ENCODE measurements at regions not wholly inside any gene's neighbourhood (a gene's known extent, or its start where the extent isn't known, plus 50 kb on each side); places are given as distances from the start of the nearest gene placed in this dataset.
"Not testable (repeated sequence)": the region's sequence is repeated elsewhere in the genome, so short reads cannot be mapped to it uniquely, and the experiment has no call there.

DNA sequence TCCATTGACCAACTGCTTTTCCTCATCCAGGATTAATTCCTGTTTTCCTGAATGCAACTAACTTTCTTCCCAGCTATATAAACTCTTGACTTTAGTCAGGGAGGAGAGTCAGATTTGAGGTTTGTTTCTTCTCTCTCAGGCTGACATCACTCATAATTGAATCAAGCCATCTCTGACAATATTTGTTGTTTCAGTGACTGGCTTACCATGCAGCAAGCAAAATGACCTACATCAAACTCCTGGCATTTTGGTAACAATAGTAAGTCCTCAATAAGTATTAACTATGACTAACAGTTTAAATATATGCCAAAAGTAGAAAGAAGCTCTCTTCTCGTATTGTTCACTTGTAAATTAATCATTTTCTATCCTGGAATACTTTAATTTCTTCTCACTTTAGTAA lies 625.7 kb upstream of the KCND2 start:
- DNase-seq (ENCODE audit: insufficient read length, low spot score): no peak
- no peak for FAIRE-seq

DNA sequence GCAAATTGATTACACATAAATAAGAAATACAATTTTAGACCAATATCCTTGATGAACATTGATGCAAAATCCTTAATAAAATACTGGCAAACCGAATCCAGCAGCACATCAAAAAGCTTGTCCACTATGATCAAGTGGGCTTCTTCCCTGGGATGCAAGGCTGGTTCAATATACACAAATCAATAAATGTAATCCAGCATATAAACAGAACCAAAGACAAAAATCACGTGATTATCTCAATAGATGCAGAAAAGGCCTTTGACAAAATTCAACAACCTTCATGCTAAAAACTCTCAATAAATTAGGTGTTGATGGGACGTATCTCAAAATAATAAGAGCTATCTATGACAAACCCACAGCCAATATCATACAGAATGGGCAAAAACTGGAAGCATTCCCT lies 624.2 kb upstream of the KCND2 start:
- not testable (repeated sequence) for FAIRE-seq; DNase-seq (ENCODE audit: insufficient read length, low spot score)

DNA sequence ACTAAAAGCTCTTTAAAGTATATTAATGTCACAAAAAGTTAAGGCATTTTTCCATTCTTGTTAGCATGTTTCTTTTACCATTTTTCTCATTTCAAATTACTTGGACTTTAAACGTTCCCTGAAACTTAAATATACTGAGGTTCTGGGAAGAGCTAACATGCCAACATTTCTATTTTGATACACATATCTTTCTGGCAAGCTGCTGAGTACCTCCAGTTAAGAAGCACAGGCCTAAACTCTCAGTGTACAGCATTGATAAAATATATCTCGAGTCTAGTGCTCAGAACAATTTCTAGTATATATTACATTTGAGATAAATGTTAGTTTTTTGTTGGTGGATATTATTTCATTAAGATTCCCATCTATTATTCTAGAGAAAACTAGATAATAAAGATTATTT lies 612.9 kb upstream of the KCND2 start:
- FAIRE-seq (no peak), DNase-seq (ENCODE audit: insufficient read length, low spot score) (no peak)

DNA sequence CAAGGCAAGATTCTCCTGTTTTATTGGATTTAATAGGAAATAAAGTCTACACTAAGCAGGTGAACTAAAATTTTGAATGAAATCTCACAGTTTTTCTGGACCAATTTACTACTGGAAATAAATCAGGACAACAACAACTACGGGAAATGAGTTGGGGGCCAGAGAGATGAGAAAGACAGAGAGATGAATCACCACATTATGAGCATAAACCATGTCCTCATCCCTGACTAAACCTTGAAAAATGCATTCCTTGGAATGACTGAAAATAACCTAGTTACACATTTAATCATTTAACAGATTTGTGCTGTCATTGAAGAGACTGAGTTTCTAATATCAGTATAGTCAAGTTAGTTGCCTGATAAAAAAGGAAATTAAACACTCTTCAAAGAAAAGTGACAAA lies 608.4 kb upstream of the KCND2 start:
- DNase-seq (ENCODE audit: insufficient read length, low spot score): no peak
- no peak for FAIRE-seq

DNA sequence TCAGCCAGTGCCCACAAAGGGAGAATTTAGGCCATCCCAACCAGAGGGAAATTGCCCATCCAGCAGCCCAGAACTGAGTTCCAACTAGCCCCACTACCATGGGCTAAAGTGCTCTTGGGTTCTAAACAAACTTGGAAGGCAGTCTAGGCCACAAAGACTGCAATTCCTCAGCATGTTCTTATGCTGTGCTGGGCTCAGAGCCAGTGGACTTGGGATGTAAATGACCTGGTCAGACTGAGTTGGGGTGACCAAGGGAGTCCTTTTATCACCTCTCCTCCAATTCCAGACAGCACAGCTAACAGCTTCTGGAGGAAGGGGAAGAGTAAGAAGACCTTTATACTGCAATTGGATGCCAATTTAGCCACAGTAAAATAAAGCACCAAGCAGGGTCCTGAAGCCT lies 607.2 kb upstream of the KCND2 start:
- FAIRE-seq: no peak
- DNase-seq (ENCODE audit: insufficient read length, low spot score): no peak

DNA sequence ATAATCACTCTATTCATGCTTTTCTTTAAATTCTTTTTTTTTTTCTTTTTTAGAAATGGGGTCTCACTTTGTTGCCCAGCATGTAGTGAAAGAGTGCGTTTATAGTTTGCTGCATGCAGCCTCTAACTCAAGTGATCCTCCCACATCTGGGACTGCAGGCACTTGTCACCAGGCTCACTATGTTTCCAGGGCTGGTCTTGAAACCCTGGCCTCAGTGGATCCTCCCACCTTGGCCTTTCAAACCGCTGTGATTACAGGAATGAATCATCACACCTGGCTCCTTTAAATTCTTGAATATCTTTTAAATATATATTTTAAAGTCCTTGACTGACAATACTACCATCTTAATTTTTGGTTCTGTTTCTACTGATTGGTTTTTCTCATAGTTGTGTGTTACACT lies 591.6 kb upstream of the KCND2 start:
- DNase-seq (ENCODE audit: insufficient read length, low spot score) (no peak), FAIRE-seq (no peak)

DNA sequence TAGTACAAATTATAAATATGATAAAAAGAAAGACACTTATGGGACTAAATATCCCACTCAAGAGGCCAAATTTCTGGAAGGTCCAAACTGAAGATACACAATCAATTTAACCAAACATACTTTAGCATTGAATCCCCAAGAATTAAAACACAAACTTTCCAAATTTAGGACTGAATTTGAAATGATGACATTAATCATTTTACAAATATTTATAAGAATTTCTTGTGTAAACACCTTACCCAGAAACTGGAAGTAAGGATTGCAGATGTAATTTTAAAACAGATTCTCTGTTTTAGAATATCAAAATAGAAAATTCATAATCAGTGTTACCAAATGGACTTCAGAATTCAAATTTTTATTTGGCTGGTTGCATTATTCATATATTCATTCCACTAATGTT lies 588.2 kb upstream of the KCND2 start:
- no peak for FAIRE-seq
- no peak for DNase-seq (ENCODE audit: insufficient read length, low spot score)

DNA sequence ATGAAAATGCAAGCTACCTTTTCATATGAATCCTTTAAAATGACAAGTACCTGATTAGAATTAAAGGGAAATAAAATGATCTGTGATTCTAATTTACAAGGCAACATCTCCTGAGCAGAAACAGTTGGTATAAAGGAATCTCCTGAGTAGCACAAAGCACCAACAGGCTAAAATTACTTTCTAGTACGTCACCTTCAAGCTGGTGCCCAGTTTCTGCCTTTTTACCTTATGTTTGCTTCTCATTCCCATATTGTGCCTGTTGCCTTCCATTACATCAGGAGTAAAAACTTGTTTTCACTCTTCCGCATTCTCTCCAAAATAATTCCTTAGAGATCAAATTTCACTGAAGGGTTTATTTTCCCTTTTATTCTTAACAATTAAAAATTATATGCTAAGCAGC lies 587.1 kb upstream of the KCND2 start:
- FAIRE-seq (no peak), DNase-seq (ENCODE audit: insufficient read length, low spot score) (no peak)

DNA sequence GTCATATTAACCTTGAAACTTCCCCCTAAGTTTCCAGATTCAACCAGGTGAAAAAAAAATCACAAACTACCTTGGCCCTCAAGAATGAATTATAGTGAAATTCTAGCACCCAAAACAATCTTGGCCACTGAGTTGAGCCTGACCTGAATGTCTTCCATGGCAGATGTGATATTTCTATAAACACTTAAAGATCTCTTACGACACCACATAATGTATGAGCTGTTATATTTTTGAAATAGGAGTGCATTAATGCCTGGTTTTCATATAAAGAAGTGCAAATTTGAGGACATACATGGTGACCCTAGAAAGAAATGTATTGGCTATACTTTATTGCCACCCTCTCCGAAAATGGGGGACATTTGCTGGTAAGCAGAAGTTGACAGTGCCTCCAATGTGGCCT lies 584.1 kb upstream of the KCND2 start:
- FAIRE-seq (no peak), DNase-seq (ENCODE audit: insufficient read length, low spot score) (no peak)

DNA sequence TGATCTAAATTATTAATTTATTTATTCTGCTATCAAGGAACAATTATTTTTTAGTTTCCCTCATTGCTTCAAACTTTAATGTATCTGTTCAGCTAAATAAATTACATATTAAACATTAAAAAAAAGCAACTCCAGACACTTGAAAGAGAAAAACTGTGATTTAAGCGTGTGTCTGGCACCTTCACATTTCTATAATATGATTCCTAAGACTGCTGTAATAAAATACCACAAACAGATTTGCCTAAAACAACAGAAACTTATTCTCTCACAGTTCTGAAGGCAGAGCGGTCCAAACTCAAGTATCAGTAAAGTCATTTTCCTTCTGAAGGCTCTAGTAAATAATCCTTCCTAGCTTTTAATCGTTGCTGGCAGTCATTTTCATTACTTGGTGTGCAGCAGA lies 580.4 kb upstream of the KCND2 start:
- DNase-seq (ENCODE audit: insufficient read length, low spot score) (no peak), FAIRE-seq (no peak)

DNA sequence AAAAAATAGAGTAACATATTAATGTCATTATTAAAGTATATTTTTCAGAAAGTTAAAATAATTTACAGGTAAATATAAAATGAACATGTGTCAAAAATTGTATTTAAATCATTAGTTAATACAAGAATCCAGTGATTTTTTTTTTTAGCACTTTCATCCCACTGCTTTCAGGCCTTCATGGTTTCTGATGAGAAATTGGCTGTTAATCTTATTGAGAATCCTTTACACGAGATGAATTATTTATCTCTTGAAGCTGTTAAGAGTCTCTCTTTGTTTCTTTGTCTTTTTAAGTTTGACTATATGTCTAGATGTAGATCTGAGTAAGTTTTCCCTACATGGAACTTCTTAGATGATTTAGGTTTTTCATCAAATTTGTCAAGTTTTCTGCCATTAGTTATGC lies 578.5 kb upstream of the KCND2 start:
- no peak for FAIRE-seq

DNA sequence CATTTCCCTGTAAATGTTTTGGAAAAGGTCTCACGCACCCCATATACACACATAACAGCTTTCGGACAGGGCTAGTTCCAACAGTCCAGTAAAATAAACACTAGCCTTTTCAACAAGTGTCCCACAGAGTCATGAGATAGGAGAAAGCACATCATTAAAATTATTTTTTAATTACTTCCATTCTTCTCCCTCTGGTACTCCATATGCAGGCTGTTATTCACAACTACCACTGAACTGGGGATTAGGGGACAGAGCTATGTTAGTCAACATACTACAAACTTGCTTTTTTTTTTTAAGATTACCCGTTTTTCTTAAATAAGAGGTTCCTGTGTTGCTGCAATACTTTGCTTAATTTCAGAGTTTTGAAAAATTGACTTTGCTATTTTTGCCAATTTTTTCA lies 576.6 kb upstream of the KCND2 start:
- FAIRE-seq (no peak), DNase-seq (ENCODE audit: insufficient read length, low spot score) (no peak)

More for the DNA sequence above, 578.5 kb upstream of the KCND2 start:
- no peak for DNase-seq (ENCODE audit: insufficient read length, low spot score)

DNA sequence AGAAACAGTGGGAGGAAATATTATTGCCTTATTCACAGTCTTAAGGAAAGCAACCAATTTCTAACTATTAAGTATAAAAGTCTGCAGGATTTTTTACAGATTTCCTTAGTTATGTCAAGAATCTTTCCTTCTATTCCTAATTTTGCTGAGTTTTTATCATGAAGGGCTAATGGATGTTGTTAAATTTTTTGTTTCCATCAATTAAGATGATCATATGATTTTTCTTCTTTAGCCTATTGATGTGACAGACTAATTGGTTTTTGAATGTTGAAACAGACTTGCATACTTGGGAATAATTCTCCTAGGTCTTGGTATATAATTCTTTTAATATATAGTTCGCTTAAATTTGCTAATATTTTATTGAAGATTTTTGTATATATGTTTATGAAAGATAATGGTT lies 569.1 kb upstream of the KCND2 start:
- DNase-seq (ENCODE audit: insufficient read length, low spot score) (no peak), FAIRE-seq (no peak)

DNA sequence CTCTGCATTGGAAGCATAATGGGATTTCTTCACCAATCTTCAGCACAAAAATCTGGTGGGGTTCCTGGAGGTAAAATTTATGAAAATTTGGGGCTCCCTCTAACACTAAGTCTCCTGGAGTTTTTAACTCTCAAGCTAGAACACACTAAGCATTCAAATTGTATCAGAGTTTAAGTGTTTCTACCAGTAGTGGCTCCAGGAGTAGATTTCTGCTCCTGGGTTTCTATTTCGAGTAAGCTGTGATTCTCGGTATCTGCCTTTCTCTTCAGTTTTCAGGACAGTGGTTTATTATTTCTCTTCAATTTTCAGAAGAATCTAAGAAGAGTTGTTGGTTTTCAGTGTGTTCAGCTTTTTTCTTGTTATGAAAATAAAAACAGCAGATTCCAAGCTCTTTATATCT lies 566.4 kb upstream of the KCND2 start:
- no peak for FAIRE-seq
- DNase-seq (ENCODE audit: insufficient read length, low spot score): no peak

DNA sequence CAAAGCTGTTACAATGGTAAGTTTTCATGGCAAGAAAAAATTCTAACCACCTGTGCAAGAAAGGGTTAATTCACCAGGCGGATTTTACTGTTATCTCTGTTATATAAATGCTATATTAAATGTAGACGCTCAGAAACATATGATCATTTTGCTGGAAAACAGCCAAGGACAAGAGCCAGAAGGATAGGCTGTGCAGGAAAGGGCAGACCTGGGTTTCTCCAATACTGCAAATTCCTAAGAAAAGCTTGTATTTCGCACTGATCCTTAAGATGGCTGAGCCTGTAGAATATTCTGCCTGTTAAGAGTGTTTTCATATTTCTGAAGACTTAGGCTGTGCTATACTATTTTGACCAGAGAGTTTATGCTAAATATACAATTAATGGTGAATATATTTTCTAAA lies 564.1 kb upstream of the KCND2 start:
- FAIRE-seq (no peak), DNase-seq (ENCODE audit: insufficient read length, low spot score) (no peak)

DNA sequence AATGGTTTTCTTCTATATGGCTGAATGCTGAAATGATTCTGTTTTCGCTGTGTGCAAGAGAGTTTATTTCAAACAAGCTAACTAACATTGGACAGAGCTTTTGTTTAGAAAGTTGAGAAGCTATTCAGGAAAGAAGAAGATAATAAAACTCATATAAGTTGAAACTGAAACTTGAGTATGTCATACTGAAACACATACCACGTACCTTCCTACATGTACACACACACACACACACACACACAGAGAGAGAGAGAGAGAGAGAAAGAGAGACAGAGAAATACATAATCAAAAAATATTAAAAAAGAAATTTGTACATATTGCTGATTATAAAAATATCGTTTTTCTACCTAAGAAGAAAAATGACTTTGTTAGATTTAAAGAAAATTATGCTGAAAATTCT lies 561.9 kb upstream of the KCND2 start:
- peak; percentile 0 for DNase-seq (ENCODE audit: insufficient read length, low spot score)
- FAIRE-seq: peak; percentile 33

DNA sequence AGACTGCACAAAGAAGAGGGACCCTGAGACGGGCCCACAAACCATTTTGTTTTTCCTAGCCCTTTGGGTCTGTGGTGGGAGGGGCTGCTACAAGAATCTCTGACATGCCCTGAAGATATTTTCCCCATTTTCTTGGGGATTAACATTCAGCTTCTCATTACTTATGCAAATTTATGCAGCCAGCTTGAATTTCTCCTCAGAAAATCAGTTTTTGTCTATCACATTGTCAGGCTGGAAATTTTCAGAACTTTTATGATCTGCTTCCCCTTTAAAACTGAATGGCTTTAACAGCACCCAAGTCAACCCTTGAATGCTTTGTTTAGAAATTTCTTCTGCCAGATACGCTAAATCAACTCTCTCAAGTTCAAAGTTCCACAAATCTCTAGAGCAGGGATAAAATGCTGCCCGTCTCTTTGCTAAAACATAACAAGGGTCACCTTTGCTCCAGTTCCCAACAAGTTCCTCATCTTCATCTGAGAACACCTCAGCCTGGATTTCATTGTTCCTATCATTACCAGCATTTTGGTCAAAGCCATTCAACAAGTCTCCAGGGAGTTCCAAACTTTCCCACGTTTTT lies 560.0 kb upstream of the KCND2 start:
- FAIRE-seq: no peak
- no peak for DNase-seq (ENCODE audit: insufficient read length, low spot score)

DNA sequence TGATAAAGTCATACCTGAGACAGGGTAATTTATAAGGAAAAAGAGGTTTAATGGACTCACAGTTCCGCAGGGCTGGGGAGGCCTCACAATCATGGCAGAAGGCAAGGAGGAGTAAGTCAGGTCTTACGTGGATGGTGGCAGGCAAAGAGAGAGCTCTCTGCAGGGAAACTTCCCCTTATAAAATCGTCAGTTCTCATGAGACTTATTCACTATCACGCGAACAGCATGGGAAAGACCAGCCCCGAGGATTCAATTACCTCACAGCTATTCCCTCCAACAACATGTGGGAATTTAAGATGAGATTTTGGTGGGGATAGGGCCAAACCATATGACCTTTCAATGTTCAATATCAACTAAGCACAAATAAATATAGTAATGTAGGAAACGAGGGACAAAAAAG lies 559.4 kb upstream of the KCND2 start:
- FAIRE-seq: no peak
- DNase-seq (ENCODE audit: insufficient read length, low spot score): no peak

DNA sequence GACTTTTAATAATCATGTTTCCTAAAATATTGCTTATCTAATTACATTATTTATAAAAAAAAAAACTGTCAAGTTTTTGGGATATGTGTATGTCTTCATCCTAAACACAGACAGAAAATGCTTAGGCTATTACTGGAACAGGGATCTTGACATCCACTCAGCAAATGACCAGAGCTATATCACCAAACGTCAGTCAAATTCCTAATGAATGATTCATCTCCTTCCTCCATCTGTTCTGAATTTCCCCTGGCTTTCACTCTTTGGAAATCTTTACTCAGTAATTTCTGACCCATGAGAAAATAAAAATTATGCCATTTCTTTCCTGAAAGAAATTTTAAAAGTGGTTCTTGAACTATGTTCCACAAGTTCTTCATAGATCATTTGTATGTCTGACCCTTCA lies 552.4 kb upstream of the KCND2 start:
- no peak for DNase-seq (ENCODE audit: insufficient read length, low spot score)
- FAIRE-seq: no peak

DNA sequence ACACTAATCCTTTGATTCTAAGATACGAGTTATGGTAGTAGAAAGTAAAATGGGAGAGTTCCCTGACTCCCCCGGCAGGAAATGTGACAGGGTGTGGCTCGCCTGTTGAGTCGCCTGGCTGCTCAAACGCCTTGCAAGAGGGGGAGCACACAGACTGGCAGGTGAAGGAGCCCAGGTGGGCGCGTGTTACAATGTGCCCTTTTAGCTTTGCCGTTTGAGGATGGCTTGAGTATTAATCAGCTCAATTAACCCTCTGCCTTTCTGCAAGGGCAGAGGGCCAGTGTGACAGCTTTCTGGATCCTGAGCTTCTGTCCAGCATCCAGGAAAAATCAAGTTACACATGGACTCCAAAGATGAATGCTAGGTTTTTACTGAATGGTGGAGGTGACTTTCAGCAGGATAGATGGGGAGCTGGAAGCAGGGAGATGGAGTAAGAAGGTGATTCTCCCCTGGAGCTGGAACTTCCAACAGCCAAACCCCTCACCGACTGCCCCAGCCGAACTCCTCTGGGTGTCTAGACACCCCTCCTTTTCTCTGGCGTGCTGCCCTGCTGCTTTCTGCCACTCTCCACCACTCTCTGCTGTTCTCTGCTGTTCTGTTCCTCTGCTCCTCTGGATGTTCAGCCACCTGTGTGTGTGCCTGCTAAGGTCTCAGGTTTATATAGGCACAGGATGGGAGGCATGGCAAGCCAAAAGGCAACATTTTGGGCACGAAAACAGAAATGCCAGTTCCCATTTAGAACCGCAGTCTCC lies 548.8 kb upstream of the KCND2 start:
- FAIRE-seq: no peak
- no peak for DNase-seq (ENCODE audit: insufficient read length, low spot score)

DNA sequence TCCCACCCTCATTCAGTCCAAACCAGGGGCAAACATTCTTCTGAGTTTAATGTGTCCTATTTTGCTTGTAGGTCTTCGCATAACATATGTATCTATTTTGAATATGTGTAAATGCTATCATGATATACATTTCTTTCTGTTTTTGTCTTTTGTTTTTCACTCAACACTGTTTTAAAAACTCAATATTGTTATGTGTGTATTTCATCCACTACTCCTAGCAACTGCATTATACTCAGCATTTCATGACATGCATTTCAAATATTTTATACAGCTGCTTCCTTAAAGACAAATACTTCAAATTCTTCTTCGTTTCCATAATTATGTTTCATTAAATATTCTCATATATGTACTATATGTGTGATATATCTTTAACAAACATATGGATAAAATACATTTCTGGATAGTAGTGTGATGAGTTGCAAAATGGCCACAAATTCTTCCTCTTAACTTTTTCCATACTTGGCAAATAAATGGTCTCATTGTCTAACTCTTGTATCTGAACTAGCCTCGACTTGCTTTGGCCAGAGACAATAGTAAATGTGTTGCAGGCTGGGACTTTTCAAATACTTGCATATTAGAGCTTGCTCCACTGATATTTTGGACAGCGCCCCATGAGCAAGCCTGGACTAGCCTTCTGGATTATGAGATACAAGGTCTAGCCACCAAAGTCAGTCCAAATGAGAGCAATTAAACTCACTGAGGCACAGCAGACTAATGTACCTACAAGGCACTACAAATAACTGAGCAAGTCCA lies 539.7 kb upstream of the KCND2 start:
- FAIRE-seq (no peak), DNase-seq (ENCODE audit: insufficient read length, low spot score) (no peak)

DNA sequence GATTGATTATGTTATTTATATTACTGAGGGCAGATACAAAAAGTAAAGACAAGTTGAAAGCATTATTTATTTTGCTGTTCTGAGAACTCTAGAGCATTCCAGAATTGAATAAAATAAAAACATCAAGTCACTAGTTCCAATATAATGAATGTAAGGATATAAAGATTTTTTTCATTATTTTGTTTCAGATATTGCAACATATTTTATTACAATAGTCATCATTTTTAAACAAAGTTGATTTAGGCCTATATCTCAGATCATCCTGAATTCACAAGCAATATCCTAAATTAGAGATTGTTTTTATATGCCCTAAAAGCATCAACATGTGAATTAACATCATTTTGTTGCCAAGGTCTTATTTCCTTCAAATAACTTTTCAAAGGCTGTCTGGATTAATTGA lies 535.6 kb upstream of the KCND2 start:
- FAIRE-seq (no peak), DNase-seq (ENCODE audit: insufficient read length, low spot score) (no peak)
